ENCODE measurements at regions not wholly inside any gene's neighbourhood (a gene's known extent, or its start where the extent isn't known, plus 50 kb on each side); places are given as distances from the start of the nearest gene placed in this dataset.
"Not testable (repeated sequence)": the region's sequence is repeated elsewhere in the genome, so short reads cannot be mapped to it uniquely, and the experiment has no call there.

DNA sequence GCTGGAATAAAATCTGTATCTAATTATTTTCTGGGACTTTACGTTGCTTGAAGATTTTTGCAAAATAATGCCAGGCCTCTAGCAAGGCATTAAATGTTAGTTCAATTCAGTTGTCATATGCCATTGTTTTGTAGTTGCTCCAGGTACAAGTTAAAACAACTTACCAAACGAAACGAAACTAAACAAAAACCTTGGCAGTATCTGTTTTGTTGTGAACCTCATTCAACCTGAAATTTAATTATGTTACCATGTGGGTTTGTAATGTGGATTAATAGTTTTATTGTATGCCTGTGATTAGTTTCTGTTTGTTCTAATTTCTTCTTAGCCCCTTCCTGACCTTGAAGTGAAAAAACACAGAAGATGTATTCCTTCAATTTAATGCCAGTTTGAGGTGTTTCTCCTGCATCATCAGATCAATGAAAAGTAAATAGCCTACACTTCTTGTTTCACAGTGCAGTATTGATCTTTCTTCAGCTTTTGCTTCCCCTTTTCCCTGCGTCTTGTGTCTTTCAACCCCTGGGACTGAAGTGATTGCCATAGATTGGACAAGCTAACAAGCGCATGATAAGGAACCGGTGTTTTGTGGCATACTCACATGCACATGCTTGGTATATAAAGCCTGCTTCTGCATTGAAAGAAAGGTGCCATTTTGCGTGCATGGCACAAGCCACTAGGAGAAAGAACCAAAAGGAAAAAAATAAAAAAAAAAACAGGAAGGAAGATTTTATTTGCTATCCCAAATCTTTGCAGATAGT, 699.0 kb upstream of the ARRDC3 start:
- no peak for DNase-seq

DNA sequence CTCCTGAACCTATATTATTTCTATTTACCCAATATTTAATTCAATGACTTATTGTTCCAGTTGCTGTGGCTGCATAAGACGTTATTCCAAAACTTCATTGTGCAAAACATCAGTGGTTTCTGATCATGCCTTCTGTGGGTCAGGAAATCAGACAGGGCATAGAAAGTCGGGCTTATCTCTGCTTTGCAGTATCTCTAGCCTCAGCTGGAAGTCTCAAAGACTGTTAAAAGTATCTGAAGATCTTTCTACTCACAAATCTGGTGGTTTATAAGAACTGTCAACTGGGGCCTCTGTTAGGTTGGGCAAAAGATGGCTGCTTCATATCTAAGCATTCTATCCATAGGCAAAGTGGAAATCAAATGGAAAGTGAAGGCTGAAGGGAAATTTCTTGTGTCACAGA, 687.7 kb upstream of the ARRDC3 start:
- no peak for DNase-seq

DNA sequence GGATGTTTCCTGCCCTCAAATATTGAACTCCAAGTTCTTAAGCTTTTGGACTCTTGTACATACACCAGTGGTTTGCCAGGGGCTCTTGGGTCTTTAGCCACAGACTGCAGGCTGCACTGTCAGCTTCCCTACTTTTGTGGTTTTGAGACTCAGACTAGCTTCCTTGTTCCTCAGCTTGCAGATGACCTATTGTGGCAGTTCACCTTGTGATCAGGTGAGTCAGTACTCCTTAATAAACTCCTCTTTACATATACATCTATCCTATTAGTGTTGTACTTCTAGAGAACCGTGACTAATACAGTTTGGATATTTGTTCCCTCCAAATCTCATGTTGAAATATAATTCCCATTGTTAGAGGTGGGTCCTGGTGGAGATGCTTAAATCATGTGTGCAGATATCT, 681.9 kb upstream of the ARRDC3 start:
- no peak for DNase-seq

DNA sequence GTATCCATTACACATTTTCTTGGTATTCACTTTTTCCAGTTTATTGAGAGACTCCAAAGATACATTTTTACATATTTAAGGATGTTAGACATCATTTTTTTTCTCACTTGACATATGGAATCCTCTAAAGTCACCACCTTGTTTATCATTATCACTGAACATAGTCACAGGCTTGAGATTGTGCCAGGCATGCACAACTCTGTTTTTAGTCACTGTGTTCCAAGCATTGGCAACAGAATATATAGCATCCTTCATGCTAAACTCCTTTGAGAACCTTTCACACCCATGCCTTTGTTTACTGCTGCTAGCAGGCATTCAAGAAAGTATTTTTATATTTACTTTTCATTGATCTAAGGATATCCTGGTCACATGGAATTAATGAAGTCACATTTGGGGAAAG, 668.6 kb upstream of the ARRDC3 start:
- DNase-seq: no peak

DNA sequence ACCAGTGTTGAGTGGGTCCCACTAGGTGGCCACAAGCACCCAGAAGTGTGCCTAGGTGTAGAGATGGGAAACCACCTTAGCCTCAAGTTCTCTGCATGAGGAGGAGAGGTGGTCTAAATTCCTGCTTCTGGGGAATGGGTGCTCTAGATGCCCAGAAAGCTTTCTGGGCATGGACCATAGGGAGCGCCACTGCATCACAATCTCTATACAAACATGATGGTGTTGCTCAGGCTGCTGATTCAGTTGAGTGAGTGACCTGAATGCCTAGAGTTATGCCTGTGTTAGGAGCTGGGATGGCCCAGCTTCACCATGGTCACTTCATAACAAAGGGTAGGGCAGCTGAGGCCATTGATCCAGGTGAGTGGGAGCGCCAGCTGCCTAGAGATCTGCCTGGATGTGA, 667.9 kb upstream of the ARRDC3 start:
- DNase-seq: no peak

DNA sequence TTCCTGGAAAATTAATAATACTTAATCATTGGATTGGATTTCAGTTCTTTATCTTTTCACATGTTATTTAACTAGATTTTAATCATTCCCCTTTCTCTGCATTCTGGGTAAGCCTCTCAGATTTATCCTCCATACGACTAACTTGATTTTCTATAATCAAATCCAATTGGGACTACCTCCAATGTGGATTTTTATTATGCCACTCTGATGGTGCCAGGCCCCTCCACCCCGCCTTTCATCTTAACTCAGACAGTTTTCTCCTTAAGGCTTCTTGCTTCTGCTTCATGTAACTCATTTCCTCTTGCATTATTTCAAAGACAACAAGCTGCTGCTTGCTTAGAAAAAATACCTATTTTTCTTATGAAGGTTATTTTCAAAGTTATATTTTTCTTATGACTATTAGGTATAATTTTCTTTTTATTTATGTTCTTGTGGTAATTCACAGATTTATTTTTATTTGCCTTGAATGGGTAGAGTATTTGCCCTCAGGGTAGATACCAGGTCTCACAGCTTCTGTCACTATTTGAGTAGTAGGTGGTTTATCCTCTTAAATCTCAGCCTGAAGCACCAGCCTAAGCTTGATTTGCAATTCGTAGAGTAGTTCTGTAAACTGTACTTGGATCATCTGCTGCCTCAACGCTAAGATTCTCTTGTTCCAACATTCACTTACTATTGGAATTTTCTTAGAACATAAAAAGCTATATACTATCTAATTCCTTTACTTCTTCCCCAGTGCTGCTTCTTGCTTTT, 659.0 kb upstream of the ARRDC3 start:
- no peak for DNase-seq

DNA sequence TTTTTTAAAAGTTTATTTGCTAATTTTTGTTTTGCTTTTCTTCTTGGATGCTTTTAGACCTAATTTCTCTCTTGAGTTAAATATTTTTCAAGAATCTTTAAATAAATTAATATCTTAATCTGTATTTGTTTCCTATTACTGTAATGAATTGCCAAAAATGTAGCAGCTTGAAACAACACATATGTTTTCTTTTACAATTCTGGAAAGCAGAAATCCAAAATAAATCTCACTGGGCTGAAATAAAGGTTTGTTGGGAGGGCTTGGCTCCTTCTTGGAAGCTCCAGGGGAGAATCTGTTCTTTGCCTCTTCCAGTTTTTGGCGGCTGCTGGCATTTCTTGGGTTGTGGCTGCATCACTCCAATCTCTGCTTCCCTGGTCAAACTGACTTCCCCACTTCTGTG, 658.1 kb upstream of the ARRDC3 start:
- DNase-seq: no peak

DNA sequence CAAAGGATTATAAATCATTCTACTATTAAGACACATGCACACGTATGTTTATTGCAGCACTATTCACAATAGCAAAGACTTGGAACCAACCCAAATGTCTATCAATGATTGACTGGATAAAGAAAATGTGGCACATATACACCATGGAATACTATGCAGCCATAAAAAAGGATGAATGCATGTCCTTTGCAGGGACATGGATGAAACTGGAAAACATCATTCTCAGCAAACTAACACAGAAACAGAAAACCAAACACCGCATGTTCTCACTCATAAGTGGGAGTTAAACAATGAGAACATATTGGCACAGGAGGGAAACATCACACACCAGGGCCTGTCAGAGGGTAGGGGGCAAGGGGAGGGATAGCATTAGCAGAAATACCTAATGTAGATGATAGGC, 646.7 kb upstream of the ARRDC3 start:
- DNase-seq: not testable (repeated sequence)

DNA sequence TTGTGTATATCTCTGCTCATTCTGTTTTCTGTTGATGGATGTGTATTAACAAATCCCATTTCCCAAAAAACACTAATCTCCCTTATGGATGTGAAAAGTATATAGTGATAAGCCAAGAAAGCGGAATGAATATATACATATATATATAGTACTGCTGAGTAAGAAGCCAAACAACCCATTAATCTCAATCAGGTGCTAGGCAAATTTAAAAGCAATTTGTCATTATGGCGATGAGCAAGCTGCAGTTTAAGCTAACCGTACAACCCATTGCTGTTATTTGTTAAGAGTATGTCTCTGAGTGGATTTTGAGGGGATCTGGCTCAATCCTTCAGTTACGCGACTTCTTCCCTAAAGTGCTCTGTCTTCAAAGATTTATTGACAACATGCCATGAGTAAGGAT, 640.4 kb upstream of the ARRDC3 start:
- DNase-seq: no peak

DNA sequence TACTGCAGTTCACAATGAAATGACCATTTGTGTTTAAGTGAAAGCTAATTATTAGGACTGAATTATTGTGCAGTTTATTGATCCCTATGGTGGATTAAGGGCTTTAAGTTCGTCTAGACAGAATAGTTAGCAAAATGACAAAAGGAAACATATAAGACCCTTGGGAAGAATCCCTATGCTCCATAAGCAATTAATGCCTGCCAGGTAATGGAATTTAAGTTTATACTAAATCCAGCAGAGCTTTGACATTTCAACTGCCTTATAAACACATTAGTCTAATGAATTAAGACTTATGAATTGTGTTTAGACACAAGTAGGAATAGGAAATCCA, 640.0 kb upstream of the ARRDC3 start:
- DNase-seq: no peak

DNA sequence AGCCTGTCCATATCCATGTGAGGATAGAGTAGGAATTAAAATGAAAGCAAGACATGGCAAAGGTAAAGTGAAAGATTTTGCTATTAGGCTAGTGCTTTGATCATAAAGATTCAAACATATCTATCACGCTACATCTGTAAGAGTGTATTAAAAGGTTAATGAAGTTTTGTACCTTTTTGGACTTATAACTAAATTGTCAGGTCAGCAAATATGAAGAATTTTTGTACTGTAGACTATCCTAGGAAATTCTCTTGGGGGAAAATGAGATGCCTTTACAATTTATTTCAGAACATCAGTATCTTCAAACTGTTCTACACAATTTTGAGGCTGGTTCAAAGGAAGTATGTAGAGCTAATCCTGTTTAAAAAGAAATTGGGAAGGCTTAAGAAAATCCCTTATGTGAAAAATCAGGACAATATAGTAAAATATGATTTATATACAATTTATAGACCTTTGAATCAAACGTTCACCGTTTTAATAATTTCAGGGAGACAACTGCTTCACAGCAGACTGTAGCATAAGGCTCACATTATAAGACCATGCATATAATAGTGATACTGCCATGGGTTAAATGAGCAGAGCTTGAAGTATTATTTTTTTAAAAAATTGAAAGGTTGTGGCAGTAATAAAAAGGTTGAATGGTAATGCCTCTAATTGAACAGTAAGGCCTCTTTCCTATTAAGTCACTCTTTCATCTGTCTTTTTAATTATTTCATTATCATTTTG, 639.5 kb upstream of the ARRDC3 start:
- no peak for DNase-seq

DNA sequence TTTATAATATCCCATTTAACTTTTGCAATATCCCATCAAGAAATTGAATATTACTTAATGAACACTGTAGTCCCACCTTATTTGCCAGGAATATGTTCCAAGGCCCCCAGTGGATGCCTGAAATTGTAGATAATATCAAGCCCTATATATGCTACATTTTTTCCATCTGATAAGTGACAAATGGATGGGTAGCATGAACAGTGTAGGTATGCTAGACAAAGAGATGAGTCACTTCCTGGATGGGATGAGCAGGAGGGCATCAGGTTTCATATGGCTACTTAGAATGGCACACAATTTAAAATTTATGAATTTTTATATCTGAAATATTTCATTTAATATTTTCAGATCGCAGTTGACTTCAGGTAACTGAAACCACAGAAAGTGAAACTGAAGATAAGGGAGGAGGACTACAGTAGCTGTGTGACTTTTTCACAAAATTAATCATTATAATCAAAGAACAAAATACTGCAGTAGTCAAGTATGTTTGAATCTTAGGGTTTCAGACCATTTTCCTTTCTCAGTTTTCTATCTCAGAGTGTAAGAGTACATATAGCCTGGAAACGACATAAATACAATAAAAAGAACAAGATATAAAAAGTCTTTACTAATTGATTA, 636.4 kb upstream of the ARRDC3 start:
- DNase-seq: no peak

DNA sequence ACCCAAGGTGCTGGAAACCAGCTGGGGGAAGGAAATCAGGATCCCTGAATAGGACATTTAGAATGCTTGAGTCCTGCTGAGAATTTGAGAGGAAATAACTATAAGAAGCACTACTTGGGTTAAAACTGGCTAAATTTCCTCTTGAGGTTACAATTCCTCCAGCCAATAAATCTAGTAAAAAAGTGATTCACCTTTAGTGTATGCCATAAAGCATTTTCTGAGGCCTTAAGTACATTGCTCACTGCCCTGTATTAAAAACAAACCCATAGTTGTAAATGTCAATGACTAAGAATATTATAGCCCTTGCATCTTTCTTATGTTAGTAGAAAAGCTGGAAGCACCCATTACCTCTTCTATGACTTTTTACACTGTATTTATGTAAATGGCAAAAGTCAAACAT, 634.7 kb upstream of the ARRDC3 start:
- DNase-seq: no peak

DNA sequence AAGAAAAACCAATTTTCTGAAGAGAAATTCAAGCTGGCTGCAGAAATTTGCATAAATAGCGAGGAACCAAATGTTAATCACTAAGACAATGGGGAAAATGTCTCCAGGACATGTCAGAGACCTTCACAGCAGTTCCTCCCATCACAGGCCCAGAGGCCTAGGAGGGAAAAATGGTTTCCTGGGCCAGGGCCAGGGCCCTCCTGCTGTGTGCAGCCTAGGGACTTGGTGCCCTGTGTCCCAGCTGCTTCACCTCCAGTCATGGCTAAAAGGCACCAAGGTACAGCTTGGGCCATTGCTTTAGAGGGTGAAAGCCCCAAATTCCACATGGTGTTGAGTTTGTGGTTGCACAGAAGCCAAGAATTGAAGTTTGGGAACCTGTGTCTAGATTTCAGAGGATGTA, 628.7 kb upstream of the ARRDC3 start:
- not testable (repeated sequence) for DNase-seq

DNA sequence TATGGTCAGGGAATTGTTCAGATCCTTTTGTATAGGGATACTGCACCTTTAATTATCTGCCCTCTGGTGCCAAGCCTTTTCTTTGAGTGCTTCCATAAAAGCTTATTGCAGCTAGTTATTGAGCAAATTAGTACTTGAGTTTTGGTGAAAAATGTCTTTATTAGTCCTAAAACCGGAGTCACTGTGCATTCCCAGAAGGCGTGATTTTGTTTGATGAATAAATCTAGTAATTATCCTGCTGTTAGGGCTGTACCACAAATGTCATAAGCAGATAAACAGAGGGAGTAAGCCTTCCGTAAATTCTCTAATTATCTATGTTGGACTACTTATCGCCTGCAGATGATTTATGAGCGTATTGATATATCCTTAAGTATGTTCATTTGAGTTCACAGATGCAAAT, 620.7 kb upstream of the ARRDC3 start:
- DNase-seq: no peak

DNA sequence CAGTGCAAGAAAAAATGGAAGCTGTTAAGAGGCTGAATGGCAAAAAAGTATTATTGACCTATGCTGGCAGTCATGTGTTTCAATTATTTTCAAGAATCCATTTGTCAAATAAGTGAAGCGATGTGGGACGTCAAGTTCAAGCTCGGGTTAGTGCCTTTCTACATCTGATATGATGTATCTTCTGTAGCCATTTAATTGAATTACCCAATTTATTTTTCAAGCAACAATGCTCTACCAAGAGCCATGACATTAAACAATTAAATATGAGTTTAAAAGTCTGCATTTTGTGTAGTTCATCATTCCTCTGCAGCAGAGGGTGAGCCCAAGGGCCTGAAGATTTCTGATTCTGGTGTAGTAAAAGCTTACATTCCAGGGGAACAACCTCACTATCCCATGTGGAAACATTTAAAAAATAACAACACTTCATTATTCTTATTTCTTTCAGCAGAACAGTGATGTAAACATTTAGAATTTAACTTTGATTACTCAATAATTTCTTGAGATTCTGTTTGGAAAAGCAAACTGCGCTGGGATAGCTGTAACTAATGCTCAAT, 619.7 kb upstream of the ARRDC3 start:
- no peak for DNase-seq

DNA sequence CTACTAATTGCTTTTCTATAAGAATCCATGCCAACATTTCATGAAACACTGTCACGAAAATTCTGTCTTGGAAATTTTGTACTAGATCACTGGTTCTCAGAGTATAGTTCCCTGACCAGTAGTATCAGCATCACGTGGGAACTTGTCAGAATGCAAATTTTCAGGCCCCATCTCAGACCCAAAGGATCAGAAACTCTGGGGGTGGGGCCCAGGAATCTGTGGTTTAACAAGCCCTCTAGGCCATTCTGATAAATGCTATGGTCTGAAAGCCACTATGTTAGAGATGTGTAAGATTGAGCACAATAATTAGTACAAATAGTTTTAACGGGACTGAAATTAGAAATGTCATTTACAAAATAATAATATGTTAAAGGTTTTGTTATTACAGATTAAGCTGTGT, 615.7 kb upstream of the ARRDC3 start:
- DNase-seq: no peak

DNA sequence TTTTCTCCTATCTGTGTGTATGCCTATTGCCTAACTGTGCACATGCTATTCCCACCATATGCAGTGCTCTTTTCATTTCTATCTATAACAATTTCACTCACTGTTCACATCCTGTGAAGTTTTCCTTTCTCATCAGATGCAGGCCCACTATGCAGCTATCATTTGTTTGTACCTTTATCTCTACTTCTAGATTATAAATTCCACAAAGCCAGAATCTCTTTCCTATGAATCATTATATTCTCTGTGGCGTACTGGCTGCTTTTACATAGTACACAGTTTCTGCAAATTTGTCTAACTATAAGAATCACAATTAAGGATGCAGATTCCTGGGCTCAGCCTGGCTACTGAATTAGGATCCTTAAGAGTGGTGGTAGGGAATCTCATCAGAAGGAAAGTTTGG, 600.8 kb upstream of the ARRDC3 start:
- DNase-seq: no peak

DNA sequence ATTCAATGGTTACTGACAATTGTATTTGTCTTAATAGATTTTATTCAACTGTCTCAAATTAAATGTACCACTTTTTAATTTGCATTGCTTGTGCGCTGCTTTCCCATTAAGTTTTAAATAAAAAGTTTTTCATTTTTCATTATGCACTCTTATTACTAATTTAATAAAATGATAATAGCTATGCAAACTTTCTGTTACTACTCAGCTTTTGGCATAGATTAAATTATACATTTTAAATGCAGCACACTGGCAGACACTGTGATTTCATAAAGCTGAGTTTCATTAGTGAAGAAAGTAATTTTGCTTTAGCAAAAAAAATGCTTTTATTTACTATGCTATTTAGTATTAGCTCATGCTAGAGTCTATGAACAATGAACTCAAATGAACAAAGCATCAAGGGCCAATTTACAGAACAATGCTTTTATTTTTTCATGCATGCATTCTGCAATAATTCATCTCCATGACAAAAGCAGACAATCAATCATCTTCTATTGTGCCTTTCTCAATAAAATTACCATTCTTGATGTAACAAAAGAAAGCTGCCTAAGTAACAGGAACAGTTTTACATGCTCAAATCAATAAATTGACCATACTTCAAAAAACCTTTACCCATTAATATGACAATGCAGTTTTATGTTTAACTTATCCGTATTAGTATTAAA, 595.2 kb upstream of the ARRDC3 start:
- DNase-seq: no peak

DNA sequence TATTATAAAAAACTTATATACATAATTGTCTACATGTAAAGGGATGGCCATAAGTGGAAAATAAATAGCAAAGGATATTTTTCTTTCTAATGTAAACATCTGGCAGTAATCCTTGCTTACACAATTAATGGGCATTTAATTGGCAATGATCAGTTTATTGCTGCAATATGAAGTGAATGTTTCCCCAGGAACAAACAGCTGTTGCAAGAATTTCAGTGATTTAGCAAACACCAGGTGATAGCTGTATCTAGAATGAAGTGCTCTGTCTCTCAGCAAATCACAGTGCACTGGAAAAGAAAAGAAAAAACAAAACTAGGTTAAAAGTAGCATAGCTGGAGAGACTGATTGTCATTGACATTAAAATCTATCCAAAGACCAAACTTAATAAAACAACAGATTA, 594.5 kb upstream of the ARRDC3 start:
- no peak for DNase-seq

DNA sequence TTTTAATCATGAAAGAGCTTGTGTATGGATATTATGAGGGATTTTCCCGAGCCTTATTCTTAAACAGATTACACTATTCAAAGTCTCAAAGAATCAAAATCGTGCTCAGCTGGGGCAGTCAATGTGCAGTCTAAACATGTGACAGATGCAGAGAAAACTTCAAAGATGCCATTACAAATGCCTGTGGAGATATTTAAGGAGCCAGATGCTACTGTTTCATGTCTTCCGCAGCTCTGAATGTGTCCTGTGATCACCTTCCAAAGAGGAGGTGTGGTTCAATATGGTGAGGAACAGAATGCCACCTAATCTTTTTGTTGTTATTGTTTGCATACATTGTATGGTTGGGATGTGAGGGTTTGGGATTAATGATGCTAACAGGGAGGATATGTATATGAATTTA, 593.3 kb upstream of the ARRDC3 start:
- DNase-seq: no peak

DNA sequence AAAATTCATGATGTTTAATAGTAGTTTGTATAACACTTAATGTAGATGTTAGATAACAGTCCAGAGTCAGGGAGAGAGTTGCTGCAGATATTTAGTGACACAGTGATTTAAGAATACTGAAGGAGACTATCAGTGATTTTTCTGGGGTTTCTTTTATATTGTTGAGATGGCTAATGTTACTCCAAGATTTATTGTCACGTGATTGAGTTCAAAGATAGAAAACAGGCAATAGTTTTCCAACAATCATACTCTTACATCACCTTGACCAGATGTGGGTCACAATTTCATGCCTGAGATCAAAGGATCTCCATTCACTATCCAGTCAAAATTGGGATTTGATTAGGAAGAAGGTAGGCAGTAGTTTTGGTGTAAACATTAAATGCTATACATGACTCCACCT, 580.0 kb upstream of the ARRDC3 start:
- no peak for DNase-seq
